ENCODE measurements at regions not wholly inside any gene's neighbourhood (a gene's known extent, or its start where the extent isn't known, plus 50 kb on each side); places are given as distances from the start of the nearest gene placed in this dataset.

DNA sequence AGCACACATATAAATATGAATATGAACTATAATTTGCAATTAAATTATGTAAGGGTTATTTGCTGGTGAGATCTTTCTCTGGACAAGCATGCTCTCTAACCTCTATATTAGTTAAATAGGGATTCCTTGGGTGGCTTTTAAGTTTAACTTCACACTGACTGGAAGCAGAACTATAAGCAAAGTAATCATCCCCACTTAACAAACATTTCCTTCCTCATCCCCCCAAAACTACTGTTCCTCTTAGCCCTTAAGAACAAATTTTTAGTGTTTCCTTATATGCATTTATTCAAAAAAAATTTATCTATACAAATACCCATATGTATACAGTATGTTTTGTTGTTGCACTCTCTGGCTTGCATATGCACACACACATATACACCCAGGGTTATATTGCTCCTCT, 512.1 kb upstream of the MEF2C start:
- no peak for TF ChIP-seq CTCF (IDR thresholded peaks at IDR 0.05)
- no peak for TF ChIP-seq POLR2AphosphoS5 (IDR thresholded peaks at IDR 0.05; ENCODE audit: insufficient read depth in 1 of 2, low read depth in 1 of 2)
- TF ChIP-seq POLR2A (IDR thresholded peaks at IDR 0.05): no peak
- no peaks in the 10 kb centered on the region for H3K36me3 ChIP-seq
- intact Hi-C loops (cut with DNase I): no loop called here

DNA sequence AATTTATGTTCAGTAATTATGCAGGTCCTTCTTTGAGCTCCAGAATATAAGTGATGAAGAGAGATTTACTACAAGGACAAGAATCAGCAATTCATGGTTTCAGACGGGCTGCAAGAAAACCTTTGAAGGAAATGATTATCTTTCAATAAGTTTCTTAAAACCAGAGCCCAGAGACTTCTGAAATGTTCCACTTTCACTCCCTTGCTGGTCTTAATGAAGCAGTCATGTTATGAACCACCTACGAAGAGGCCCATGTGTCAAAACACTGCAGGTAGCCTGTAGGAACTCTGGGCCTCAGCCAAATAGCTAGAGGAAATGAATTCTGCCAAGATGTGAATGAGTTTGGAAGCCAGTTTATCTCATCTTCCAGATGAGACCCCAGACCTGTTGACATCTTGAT, 505.9 kb upstream of the MEF2C start:
- H3K4me1 ChIP-seq: no peaks in the 10 kb centered on the region
- H3K4me3 ChIP-seq: no peak overlapping the region
- no peaks in the 10 kb centered on the region for H3K36me3 ChIP-seq
- TF ChIP-seq CTCF (IDR thresholded peaks at IDR 0.05): no peak
- TF ChIP-seq POLR2AphosphoS5 (IDR thresholded peaks at IDR 0.05; ENCODE audit: insufficient read depth in 1 of 2, low read depth in 1 of 2): no peak
- no peak for TF ChIP-seq POLR2A (IDR thresholded peaks at IDR 0.05)
- DNase-seq (ENCODE audit: extremely low spot score in 2 of 2): no peak
- intact Hi-C loops (cut with DNase I): no loop called here
- no peaks in the 10 kb centered on the region for H3K9me3 ChIP-seq
- no peak overlapping the region for H3K27ac ChIP-seq
- no peaks in the 10 kb centered on the region for H3K27me3 ChIP-seq

More for the DNA sequence above, 512.1 kb upstream of the MEF2C start:
- H3K27me3 ChIP-seq: no peaks in the 10 kb centered on the region
- H3K27ac ChIP-seq: no peak overlapping the region
- H3K4me3 ChIP-seq: no peak overlapping the region
- no peaks in the 10 kb centered on the region for H3K9me3 ChIP-seq
- DNase-seq (ENCODE audit: extremely low spot score in 2 of 2): no peak
- no peaks in the 10 kb centered on the region for H3K4me1 ChIP-seq

DNA sequence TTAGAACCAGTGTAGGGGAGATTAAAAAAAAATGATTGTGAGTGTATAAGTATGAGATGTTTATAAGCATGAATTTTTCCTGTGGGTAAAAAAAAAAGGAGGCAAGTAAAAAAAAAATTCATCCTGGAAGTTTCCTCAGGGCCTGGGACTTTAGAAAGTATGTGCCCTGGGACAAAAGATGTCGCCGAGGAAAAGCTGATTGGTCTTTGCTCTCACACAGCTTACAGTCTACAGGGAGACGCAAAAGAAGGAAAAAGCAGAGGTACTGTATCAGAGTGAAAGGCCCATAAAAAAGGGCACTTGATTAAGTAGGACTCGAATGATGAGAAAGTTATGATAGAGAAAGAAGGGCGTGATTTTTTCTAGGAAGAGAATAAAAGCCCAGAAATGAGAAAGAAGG, 501.4 kb upstream of the MEF2C start:
- Histone ChIP-seq H3K27ac (no peak overlapping the region), H3K4me3 (no peak overlapping the region), H3K9me3 (no peaks in the 10 kb centered on the region), H3K4me1 (no peaks in the 10 kb centered on the region), H3K27me3 (no peaks in the 10 kb centered on the region), H3K36me3 (no peaks in the 10 kb centered on the region)
- TF ChIP-seq POLR2A (IDR thresholded peaks at IDR 0.05) (no peak), POLR2AphosphoS5 (IDR thresholded peaks at IDR 0.05; ENCODE audit: insufficient read depth in 1 of 2, low read depth in 1 of 2) (no peak), CTCF (IDR thresholded peaks at IDR 0.05) (no peak)
- DNase-seq (ENCODE audit: extremely low spot score in 2 of 2): no peak
- intact Hi-C loops (cut with DNase I): no loop called here

DNA sequence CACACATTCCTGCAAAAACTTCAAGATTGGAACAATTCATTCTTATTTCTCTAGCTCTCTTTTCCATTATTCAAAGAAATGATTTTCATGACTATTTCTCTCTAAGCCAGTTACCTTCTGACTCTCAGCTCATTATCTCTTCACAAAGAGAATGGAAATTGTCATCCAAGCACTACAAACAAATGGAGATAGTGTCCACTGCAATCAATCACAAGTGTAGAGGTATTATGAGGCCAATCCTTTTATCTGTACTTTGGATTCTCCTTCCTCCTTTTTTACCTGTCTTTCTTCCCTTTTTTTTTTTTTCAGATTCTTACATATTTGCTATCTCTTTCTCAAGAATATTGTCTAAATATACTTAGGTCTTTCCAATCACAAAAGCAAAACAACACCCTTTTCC, 497.7 kb upstream of the MEF2C start:
- Histone ChIP-seq H3K4me1 (no peaks in the 10 kb centered on the region), H3K27ac (no peak overlapping the region), H3K9me3 (no peaks in the 10 kb centered on the region), H3K27me3 (no peaks in the 10 kb centered on the region), H3K36me3 (no peaks in the 10 kb centered on the region), H3K4me3 (no peak overlapping the region)
- intact Hi-C loops (cut with DNase I): no loop called here
- DNase-seq (ENCODE audit: extremely low spot score in 2 of 2): no peak
- TF ChIP-seq POLR2A (IDR thresholded peaks at IDR 0.05) (no peak), CTCF (IDR thresholded peaks at IDR 0.05) (no peak), POLR2AphosphoS5 (IDR thresholded peaks at IDR 0.05; ENCODE audit: insufficient read depth in 1 of 2, low read depth in 1 of 2) (no peak)

DNA sequence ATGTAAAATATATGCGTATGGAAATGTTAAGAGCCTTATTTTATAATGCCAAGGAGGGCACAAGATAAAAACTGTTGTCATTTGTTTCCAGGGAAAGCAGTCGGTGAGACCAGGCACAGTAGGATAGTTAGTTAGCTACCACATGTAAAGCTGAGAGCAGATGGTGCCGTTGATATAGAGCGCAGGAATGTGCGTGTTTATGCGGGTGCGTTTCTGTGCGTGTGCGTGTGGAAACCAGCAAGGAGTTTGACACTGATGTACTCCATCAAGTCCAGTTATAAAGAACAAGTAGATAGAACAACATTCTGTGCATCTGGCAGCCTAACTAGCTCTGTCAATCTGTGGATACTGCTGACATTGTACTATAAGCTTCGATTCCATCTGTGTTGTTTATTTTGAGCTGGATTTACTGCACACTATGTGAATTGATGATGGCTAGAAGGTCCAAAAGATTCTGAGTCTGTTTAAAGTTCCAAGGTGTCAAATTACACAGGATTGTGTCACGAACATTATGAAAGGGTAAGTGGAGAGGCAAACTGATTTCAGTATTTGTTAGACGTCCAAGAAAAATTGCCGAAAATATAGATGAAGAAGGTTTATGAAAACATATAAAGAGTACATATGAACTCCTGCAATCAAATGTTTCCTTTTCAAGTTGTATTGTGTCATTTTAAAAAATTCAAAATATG, 494.9 kb upstream of the MEF2C start:
- Histone ChIP-seq H3K4me3 (no peak overlapping the region), H3K9me3 (no peaks in the 10 kb centered on the region), H3K27me3 (no peaks in the 10 kb centered on the region), H3K36me3 (no peaks in the 10 kb centered on the region), H3K4me1 (no peaks in the 10 kb centered on the region), H3K27ac (no peak overlapping the region)
- intact Hi-C loops (cut with DNase I): no loop called here
- TF ChIP-seq POLR2A (IDR thresholded peaks at IDR 0.05) (no peak), CTCF (IDR thresholded peaks at IDR 0.05) (no peak), POLR2AphosphoS5 (IDR thresholded peaks at IDR 0.05; ENCODE audit: insufficient read depth in 1 of 2, low read depth in 1 of 2) (no peak)
- no peak for DNase-seq (ENCODE audit: extremely low spot score in 2 of 2)
